GM12875 (cell line): ENCODE measurements at regions not wholly inside any gene's neighbourhood (a gene's known extent, or its start where the extent isn't known, plus 50 kb on each side); places are given as distances from the start of the nearest gene placed in this dataset.

ENCODE experiments used
- H3K4me3 ChIP-seq: one replicate; pipeline ENCODE4 v1.5.1; 2011; ENCODE audit warnings: low read depth, low read length, control low read depth
- CTCF ChIP-seq: IDR thresholded peaks from 2 replicates; pipeline ENCODE4 v1.5.1; 2011; ENCODE audit warnings: low read depth, mild to moderate bottlenecking, control low read depth, inconsistent platforms, low read length, moderate library complexity, borderline replicate concordance; ENCODE audit not compliant: insufficient read depth

DNA sequence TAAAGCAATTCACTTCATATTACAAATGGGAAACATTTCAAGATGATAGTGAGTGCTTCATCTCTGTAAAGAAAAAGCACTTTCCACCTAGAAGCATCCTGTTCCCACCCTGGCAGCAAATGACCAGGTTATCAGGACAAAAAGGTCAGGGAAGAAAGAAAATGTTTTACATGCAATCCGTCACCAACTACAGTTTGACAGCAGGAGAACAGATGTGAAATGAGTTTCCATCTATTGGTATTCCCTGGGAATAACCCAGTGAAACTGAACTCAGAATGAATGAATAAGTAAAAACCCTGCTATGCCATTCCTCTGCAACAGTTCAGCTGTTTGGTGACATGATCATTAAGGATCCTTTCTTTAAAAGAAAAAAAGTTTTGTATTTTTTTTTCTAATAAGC is 67.6 kb downstream of the HTR1A start:
- H3K4me3 ChIP-seq, result no peak overlapping the region
- TF ChIP-seq CTCF, result no peak

DNA sequence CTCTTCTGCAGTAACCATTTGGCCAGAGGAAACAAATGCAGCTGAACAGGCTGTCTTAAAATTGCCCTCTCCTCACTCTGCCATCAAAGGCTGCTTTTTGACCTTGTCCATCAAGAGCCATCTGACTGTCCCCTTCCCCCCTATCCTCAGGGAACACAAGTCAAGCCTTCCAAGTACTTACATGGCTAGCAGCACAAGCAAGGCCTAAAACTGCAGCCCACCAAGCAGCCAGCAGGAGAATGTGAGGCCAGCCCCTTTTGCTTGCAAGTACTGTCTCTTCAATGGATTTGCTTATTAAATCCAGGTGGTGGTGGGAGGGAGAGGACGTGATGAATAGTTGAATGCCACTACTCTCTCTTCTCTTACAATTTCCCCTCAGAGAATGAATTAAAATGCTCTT is 83.5 kb downstream of the HTR1A start:
- no peak for TF ChIP-seq CTCF
- H3K4me3 ChIP-seq, result no peak overlapping the region

DNA sequence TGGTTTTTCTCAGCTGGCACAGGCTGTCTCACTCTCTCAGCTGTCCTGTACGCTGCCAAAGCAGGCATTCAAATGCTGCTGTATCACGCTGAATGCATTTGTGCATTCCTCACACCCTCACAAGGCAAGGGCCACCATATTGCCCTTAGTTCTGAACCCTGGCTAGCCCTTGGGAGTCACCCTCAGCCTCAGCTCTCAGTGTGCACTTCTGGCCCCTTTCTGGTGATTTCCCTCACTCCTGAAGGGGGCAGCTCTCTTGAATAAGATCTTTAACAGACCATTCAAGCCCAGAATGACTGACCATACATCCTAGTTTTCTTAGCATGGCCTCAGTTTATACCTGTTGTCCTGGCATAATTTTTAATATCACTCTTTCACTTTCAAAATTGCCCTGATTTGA is 84.3 kb downstream of the HTR1A start:
- no peak for TF ChIP-seq CTCF

DNA sequence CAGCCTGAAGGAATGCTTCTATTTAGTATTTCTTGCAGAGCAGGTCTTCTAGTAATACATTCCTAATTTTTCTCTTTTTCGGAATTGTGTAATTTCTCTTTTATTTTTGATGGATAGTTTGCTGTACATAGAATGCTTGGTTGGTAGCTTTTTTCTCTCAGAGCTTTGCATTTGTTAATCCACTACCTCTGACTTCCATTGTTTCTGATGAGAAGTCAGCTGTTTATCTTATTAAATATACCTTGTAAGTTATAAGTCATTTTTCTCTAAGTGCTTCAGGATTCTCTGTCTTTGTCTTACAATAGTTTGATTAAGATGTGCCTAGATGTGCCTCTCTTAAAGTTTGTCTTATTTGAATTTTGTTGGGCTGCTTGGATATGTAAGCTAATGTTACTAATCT is 101.9 kb downstream of the HTR1A start:
- H3K4me3 ChIP-seq, result no peak overlapping the region
- no peak for TF ChIP-seq CTCF

More for the DNA sequence above, 84.3 kb downstream of the HTR1A start:
- no peak overlapping the region for H3K4me3 ChIP-seq

GRCh38 chr5:63854076-63854475 is 108.2 kb downstream of the HTR1A start:
- no peak overlapping the region for H3K4me3 ChIP-seq
- no peak for TF ChIP-seq CTCF

DNA sequence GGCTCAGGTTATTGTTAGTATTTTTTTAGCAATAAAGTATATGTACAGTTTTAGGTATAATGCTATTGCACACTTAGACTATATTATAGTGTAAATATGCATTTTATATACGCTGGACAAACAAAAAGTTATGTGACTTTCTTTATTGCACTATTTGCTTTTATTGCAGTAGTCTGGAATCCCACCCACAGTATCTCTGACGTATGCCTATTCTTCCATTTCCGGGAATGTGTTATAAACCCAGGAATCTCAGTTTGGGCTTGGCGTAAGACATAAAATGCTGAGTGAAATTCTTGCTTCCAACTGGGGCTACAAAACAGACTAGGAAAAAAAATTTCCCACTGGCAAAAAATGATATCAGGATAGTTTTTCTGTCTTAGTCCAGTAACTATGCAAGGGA is 119.1 kb downstream of the HTR1A start:
- H3K4me3 ChIP-seq, result no peak overlapping the region

DNA sequence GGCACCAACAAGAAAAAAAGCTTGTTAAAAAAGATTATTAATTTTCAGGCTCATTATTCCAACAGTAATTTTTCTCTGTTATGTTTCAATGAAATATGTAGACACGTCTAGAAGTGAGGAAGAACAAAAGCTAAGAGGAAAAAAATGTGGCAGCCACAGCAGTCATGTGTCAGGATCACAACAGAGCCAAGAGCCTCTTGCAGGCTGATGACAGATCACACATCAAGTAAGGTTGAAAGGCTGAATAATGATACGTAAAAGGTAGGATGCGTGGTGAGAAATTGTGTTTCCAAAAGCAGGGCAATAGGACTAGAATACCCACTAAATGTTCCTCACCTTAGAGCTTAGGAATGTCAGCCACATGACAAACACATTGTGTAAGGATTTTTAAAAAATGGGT is 124.8 kb downstream of the HTR1A start:
- H3K4me3 ChIP-seq, result no peak overlapping the region
- no peak for TF ChIP-seq CTCF

More for the DNA sequence above, 119.1 kb downstream of the HTR1A start:
- TF ChIP-seq CTCF, result no peak
